ENCODE measurements at regions not wholly inside any gene's neighbourhood (a gene's known extent, or its start where the extent isn't known, plus 50 kb on each side); places are given as distances from the start of the nearest gene placed in this dataset.
A peak's percentile ranks its signal among the peaks of the same experiment; 100 is the strongest.

DNA sequence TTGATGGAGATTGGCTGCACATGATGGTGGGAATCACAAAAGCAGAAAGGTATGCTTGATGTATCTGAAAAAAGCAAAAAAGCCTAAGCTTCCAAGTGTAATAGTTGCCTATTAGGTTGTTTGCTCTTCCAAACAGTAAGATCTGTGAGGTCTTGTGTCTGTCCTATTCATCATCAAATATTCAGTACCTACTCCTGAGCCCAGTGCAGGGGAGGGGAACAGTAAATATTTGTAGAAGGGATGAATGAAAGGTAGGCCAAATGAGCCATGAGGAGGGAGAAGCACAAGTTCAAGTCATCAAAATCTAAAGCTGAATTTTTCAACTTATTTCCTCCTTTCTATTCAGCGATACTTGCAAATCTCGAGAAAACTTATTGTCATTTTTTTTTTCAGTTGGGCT lies 153.2 kb upstream of the ETAA1 start:
- H3K27me3 ChIP-seq (ENCODE audit: control insufficient read depth, insufficient read depth, low read length), result no peaks in the 10 kb centered on the region
- no peaks in the 10 kb centered on the region for H3K36me3 ChIP-seq (ENCODE audit: control insufficient read depth, insufficient read depth, low read length)
- no peak for DNase-seq (ENCODE audit: low read depth)
- no peak overlapping the region for H3K4me3 ChIP-seq (ENCODE audit: low read depth, low read length)
- TF ChIP-seq, protein P1, sequence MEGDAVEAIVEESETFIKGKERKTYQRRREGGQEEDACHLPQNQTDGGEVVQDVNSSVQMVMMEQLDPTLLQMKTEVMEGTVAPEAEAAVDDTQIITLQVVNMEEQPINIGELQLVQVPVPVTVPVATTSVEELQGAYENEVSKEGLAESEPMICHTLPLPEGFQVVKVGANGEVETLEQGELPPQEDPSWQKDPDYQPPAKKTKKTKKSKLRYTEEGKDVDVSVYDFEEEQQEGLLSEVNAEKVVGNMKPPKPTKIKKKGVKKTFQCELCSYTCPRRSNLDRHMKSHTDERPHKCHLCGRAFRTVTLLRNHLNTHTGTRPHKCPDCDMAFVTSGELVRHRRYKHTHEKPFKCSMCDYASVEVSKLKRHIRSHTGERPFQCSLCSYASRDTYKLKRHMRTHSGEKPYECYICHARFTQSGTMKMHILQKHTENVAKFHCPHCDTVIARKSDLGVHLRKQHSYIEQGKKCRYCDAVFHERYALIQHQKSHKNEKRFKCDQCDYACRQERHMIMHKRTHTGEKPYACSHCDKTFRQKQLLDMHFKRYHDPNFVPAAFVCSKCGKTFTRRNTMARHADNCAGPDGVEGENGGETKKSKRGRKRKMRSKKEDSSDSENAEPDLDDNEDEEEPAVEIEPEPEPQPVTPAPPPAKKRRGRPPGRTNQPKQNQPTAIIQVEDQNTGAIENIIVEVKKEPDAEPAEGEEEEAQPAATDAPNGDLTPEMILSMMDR (IDR thresholded peaks at IDR 0.05; ENCODE audit: insufficient read depth, low read length, poor library complexity, severe bottlenecking), result no peak

DNA sequence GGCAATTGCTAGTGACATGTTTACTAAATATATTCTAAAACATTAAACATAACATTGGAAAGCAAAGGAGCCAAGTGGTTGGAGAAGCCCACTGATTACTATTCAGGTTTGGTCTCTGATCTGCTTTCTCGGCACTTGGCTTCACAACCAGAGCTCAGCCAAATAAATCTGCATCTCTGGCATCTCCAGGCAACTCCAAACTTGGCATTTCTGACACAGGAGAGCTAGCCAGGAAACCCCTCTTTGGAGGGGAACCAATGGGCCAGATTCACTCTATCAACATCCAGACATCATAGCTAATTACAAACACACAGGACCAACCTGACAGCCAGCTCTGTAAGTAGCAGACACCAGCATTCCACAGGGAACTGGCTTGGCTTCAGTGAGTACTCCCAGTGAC lies 150.3 kb upstream of the ETAA1 start:
- H3K27me3 ChIP-seq (ENCODE audit: control insufficient read depth, insufficient read depth, low read length), result no peaks in the 10 kb centered on the region
- H3K4me3 ChIP-seq (ENCODE audit: low read depth, low read length), result no peak overlapping the region
- TF ChIP-seq, protein P1 (IDR thresholded peaks at IDR 0.05; ENCODE audit: insufficient read depth, low read length, poor library complexity, severe bottlenecking), result no peak
- DNase-seq (ENCODE audit: low read depth), result no peak
- no peaks in the 10 kb centered on the region for H3K36me3 ChIP-seq (ENCODE audit: control insufficient read depth, insufficient read depth, low read length)

DNA sequence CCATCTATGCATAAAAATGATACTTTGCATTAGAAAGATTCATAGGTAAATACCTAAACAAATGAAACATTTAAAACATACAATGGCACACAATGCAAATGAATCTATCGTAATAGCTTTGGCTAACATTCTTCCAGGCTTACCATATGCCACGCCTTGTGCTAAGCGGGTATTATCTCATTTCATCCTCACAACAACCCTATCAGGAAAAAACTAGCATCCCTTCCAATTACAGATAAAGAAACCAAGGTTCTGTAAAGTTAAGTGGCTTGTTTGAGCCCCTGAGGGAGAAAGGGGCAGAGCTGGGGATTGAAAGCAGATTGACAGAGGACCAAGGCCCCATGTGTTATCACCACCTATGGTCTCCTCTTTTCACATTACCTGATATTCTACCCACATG lies 145.4 kb upstream of the ETAA1 start:
- no peaks in the 10 kb centered on the region for H3K27me3 ChIP-seq (ENCODE audit: control insufficient read depth, insufficient read depth, low read length)
- H3K4me3 ChIP-seq (ENCODE audit: low read depth, low read length), result no peak overlapping the region
- no peak for DNase-seq (ENCODE audit: low read depth)
- TF ChIP-seq, protein P1 (IDR thresholded peaks at IDR 0.05; ENCODE audit: insufficient read depth, low read length, poor library complexity, severe bottlenecking), result no peak
- H3K36me3 ChIP-seq (ENCODE audit: control insufficient read depth, insufficient read depth, low read length), result no peaks in the 10 kb centered on the region

DNA sequence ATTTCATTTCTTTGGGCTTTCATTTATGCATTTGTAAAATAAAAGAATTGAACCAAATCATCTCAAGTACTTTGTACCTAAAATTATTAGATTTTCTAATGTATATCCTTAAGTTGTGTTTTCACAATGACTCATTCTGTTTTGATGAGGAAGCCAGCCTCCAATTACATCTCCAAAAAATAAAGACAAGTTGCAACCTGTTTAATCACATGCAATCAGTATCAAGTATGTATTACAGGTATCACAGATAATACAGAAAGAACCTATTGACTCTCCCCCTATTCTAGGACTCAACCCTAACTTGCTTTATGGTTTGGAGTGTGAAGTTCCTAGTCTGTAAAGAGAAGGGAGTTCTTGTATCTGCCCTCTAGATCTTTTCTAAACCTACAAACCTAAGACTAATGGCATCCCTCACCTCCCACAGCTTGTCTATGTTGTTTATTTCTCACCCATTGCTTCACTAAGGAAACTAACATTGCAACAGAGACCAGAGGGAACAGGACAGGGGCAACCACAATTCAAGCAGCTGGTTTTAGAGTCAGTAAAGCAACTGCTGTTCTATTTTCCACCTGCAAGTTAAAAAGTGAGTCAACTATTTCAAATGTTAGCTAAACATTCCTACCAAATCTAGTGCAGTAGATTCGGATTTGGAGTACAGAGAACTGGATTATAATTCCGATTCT lies 141.1 kb upstream of the ETAA1 start:
- Histone ChIP-seq H3K27me3 (ENCODE audit: control insufficient read depth, insufficient read depth, low read length) (no peaks in the 10 kb centered on the region), H3K4me3 (ENCODE audit: low read depth, low read length) (no peak overlapping the region), H3K36me3 (ENCODE audit: control insufficient read depth, insufficient read depth, low read length) (no peaks in the 10 kb centered on the region)
- peak; percentile 37 for DNase-seq (ENCODE audit: low read depth)
- TF ChIP-seq, protein P1 (IDR thresholded peaks at IDR 0.05; ENCODE audit: insufficient read depth, low read length, poor library complexity, severe bottlenecking), result no peak

GRCh38 chr2:67256892-67257291 lies 140.2 kb upstream of the ETAA1 start:
- TF ChIP-seq, protein P1 (IDR thresholded peaks at IDR 0.05; ENCODE audit: insufficient read depth, low read length, poor library complexity, severe bottlenecking), result no peak
- no peak overlapping the region for H3K4me3 ChIP-seq (ENCODE audit: low read depth, low read length)
- H3K27me3 ChIP-seq (ENCODE audit: control insufficient read depth, insufficient read depth, low read length), result no peaks in the 10 kb centered on the region
- DNase-seq (ENCODE audit: low read depth), result no peak
- H3K36me3 ChIP-seq (ENCODE audit: control insufficient read depth, insufficient read depth, low read length), result no peaks in the 10 kb centered on the region

DNA sequence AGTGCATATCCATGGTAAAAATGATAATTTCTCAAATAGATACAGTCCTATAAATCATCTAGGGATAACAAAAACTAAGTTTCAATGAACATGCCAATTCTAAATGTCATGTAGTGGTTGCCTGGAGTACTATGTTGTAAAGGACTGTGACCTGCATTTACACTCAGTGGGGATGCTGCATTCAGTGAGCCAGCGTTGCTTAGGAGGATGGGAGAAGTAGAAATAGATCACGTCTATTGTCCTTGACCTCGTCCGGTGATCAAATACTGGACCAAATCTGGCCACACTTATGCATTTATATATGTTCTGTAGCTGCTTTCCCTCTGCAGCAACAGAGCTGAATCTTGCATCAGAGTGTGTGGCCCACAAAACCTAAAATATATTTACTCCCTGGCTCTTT lies 139.0 kb upstream of the ETAA1 start:
- Histone ChIP-seq H3K27me3 (ENCODE audit: control insufficient read depth, insufficient read depth, low read length) (no peaks in the 10 kb centered on the region), H3K4me3 (ENCODE audit: low read depth, low read length) (no peak overlapping the region), H3K36me3 (ENCODE audit: control insufficient read depth, insufficient read depth, low read length) (no peaks in the 10 kb centered on the region)
- no peak for DNase-seq (ENCODE audit: low read depth)
- TF ChIP-seq, protein P1 (IDR thresholded peaks at IDR 0.05; ENCODE audit: insufficient read depth, low read length, poor library complexity, severe bottlenecking), result no peak
